ENCODE measurements at regions not wholly inside any gene's neighbourhood (a gene's known extent, or its start where the extent isn't known, plus 50 kb on each side); places are given as distances from the start of the nearest gene placed in this dataset.

DNA sequence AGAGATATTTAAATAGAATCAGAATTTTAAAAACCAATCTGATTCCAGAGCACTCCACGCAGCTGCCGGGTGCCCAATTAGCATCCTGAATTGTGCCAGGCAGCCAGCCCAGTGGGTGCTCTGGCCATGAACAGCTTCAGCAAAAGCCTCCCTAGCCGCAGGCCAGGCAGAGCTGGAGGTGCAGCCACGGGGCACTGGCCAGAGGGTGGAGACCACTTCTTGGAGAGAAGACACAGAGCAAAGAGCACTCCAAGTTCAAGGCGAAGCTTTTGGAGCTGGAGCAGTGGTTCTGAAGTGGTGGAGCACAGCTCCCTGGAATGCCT, 475.6 kb upstream of the PROK2 start:
- H3K9me3 Mint-ChIP-seq, result no peaks in the 10 kb centered on the region
- H3K36me3 Mint-ChIP-seq, result no peaks in the 10 kb centered on the region
- TF ChIP-seq, protein P1, sequence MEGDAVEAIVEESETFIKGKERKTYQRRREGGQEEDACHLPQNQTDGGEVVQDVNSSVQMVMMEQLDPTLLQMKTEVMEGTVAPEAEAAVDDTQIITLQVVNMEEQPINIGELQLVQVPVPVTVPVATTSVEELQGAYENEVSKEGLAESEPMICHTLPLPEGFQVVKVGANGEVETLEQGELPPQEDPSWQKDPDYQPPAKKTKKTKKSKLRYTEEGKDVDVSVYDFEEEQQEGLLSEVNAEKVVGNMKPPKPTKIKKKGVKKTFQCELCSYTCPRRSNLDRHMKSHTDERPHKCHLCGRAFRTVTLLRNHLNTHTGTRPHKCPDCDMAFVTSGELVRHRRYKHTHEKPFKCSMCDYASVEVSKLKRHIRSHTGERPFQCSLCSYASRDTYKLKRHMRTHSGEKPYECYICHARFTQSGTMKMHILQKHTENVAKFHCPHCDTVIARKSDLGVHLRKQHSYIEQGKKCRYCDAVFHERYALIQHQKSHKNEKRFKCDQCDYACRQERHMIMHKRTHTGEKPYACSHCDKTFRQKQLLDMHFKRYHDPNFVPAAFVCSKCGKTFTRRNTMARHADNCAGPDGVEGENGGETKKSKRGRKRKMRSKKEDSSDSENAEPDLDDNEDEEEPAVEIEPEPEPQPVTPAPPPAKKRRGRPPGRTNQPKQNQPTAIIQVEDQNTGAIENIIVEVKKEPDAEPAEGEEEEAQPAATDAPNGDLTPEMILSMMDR (IDR thresholded peaks at IDR 0.05; ENCODE audit: unreplicated experiment), result no peak
- peaks cover 19% of the 10 kb centered on the region for H3K27me3 Mint-ChIP-seq (ENCODE audit: low read depth)
- peaks cover 19% of the 10 kb centered on the region for H3K4me1 Mint-ChIP-seq
- DNase-seq (ENCODE audit: low spot score in 2 of 2, unreplicated experiment in 2 of 2), result no peak
- no peak overlapping the region for H3K27ac Mint-ChIP-seq
- no peak overlapping the region for H3K4me3 Mint-ChIP-seq

- Mint-ChIP-seq H3K4me1 (peaks cover 22% of the 10 kb centered on the region), H3K9me3 (no peaks in the 10 kb centered on the region)
- no peak for DNase-seq (ENCODE audit: low spot score in 2 of 2, unreplicated experiment in 2 of 2)
Observed at GRCh38 chr3:72259755-72260587, 475.0 kb upstream of the PROK2 start.

DNA sequence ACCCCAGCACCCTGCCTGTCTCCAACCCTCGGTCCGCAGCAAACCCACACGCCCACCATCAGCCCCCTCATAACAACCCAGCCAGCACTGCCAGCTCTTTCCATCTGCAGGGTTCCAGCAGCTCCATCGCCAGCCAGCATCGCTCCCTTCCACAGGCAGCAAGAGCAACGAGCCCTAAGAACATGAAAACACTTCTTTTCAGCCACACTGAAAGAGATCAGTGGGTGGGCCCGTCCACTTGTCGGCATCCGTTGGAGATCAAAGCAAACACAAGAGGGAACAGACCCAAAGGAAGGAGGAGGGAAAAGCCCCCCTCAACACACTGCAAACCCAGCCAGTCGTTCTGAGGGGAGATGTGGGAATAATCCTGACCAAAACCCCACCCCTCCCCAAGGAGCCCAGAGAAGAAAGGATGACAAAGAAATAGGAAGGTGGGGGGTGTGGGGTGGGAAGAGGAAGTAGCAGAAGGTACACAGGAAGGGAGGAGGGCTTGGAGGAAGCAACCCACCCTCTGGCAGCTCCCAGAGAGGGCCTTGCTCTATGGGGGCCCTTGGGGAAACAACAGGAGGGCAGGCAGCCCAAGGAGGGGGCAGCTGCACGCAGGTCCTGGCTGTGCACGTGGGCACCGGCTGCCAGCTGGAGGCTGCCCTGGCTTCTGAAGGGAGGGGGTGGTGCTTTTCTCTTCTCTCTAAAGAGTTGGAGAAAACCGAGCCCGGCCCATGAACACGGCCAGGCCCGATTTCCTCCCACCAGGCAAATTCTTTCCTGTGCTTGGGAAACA, 473.6 kb upstream of the PROK2 start:
- H3K36me3 Mint-ChIP-seq, result no peaks in the 10 kb centered on the region
- H3K4me3 Mint-ChIP-seq, result no peak overlapping the region
- no peak overlapping the region for H3K27ac Mint-ChIP-seq
- H3K9me3 Mint-ChIP-seq, result no peaks in the 10 kb centered on the region
- TF ChIP-seq, protein P1 (IDR thresholded peaks at IDR 0.05; ENCODE audit: unreplicated experiment), result no peak
- DNase-seq (ENCODE audit: low spot score in 2 of 2, unreplicated experiment in 2 of 2), result no peak
- H3K4me1 Mint-ChIP-seq, result peaks cover 25% of the 10 kb centered on the region
- peaks cover 19% of the 10 kb centered on the region for H3K27me3 Mint-ChIP-seq (ENCODE audit: low read depth)

More at GRCh38 chr3:72259755-72260587, 475.0 kb upstream of the PROK2 start:
- Mint-ChIP-seq H3K4me3 (no peak overlapping the region), H3K36me3 (no peaks in the 10 kb centered on the region), H3K27ac (no peak overlapping the region), H3K27me3 (ENCODE audit: low read depth) (peaks cover 19% of the 10 kb centered on the region)
- TF ChIP-seq, protein P1 (IDR thresholded peaks at IDR 0.05; ENCODE audit: unreplicated experiment), result no peak

DNA sequence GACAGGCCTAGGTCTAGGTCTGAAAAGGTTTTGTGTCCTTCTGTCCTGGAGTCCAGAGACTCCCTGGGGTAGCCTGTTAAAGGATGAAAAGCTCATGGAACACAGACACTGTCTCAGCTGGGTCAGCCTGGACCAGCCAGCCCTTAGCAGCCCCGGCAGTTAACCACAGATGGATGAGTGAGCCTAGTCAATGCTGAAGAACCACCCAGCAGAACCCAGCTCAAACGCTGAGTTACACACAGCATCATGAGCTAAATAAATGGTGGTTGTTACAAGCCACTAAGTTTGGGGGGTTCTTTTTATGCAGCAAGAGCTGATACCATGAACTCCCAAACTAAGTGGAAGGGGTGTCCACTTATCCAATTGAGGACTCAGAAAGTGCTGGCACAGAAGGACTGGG, 472.8 kb upstream of the PROK2 start:
- TF ChIP-seq, protein P1 (IDR thresholded peaks at IDR 0.05; ENCODE audit: unreplicated experiment), result no peak
- Mint-ChIP-seq H3K4me3 (no peak overlapping the region), H3K4me1 (peaks cover 23% of the 10 kb centered on the region), H3K9me3 (no peaks in the 10 kb centered on the region), H3K27me3 (ENCODE audit: low read depth) (peaks cover 19% of the 10 kb centered on the region), H3K27ac (no peak overlapping the region), H3K36me3 (no peaks in the 10 kb centered on the region)
- no peak for DNase-seq (ENCODE audit: low spot score in 2 of 2, unreplicated experiment in 2 of 2)

DNA sequence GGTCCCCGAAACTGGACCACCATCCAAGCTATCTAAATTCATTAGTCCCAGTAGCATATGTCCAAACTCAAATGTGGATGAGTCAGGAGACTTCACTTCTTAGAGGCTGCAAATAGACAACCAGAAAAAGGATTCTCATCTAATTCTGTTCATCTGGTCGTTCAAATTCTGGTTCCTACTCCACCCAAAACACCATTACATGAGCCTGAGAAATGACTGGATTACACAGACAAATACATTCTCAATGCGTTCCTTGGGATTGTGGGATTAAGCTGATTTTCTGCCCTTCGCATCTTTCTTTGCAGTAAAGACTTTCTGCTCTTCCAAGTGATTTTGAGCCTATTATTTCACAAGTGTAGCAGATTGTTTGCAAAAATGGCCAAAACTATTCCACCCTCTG, 472.3 kb upstream of the PROK2 start:
- Mint-ChIP-seq H3K4me1 (peaks cover 23% of the 10 kb centered on the region), H3K27me3 (ENCODE audit: low read depth) (peaks cover 19% of the 10 kb centered on the region), H3K9me3 (no peaks in the 10 kb centered on the region), H3K4me3 (no peak overlapping the region), H3K36me3 (no peaks in the 10 kb centered on the region), H3K27ac (no peak overlapping the region)
- TF ChIP-seq, protein P1 (IDR thresholded peaks at IDR 0.05; ENCODE audit: unreplicated experiment), result no peak
- DNase-seq (ENCODE audit: low spot score in 2 of 2, unreplicated experiment in 2 of 2), result no peak
